ENCODE measurements at regions not wholly inside any gene's neighbourhood (a gene's known extent, or its start where the extent isn't known, plus 50 kb on each side); places are given as distances from the start of the nearest gene placed in this dataset.

- Histone ChIP-seq H3K27ac (ENCODE audit: low read depth in 2 of 2, low read length in 2 of 2) (no peak overlapping the region), H3K36me3 (ENCODE audit: control insufficient read depth in 2 of 3, insufficient read depth in 3 of 3, low read length in 3 of 3) (no peaks in the 10 kb centered on the region), H3K27me3 (ENCODE audit: control insufficient read depth, insufficient read depth, low read length) (no peaks in the 10 kb centered on the region), H3K9ac (ENCODE audit: low read length in 3 of 3) (no peak overlapping the region), H3K4me3 (ENCODE audit: low read length in 3 of 3) (no peak overlapping the region), H3K9me3 (ENCODE audit: control insufficient read depth in 2 of 3, insufficient read depth in 1 of 3, low read length in 3 of 3) (no peaks in the 10 kb centered on the region), H3K4me1 (ENCODE audit: control insufficient read depth in 2 of 3, insufficient read depth in 2 of 3, low read depth in 1 of 3, low read length in 3 of 3) (no peaks in the 10 kb centered on the region)
- FAIRE-seq, result no peak
- DNase-seq, result no peak
- TF ChIP-seq CTCF (IDR thresholded peaks at IDR 0.05; ENCODE audit: borderline replicate concordance, extremely low read depth, insufficient read depth), result no peak
- intact Hi-C loops (cut with DNase I), result no loop called here
Measured at GRCh38 chr10:94217411-94217810, 145.3 kb downstream of the NOC3L start.

GRCh38 chr10:94218493-94219183 is 144.1 kb downstream of the NOC3L start:
- Histone ChIP-seq H3K27me3 (ENCODE audit: control insufficient read depth, insufficient read depth, low read length) (no peaks in the 10 kb centered on the region), H3K9me3 (ENCODE audit: control insufficient read depth in 2 of 3, insufficient read depth in 1 of 3, low read length in 3 of 3) (no peaks in the 10 kb centered on the region), H3K36me3 (ENCODE audit: control insufficient read depth in 2 of 3, insufficient read depth in 3 of 3, low read length in 3 of 3) (no peaks in the 10 kb centered on the region), H3K9ac (ENCODE audit: low read length in 3 of 3) (no peak overlapping the region), H3K4me3 (ENCODE audit: low read length in 3 of 3) (no peak overlapping the region), H3K27ac (ENCODE audit: low read depth in 2 of 2, low read length in 2 of 2) (no peak overlapping the region), H3K4me1 (ENCODE audit: control insufficient read depth in 2 of 3, insufficient read depth in 2 of 3, low read depth in 1 of 3, low read length in 3 of 3) (no peaks in the 10 kb centered on the region)
- intact Hi-C loops (cut with DNase I), result no loop called here
- DNase-seq (no peak), FAIRE-seq (peak; percentile 97)
- no peak for TF ChIP-seq CTCF (IDR thresholded peaks at IDR 0.05; ENCODE audit: borderline replicate concordance, extremely low read depth, insufficient read depth)

- intact Hi-C loops (cut with DNase I), result no loop called here
- Histone ChIP-seq H3K4me3 (ENCODE audit: low read length in 3 of 3) (no peak overlapping the region), H3K9ac (ENCODE audit: low read length in 3 of 3) (no peak overlapping the region), H3K27me3 (ENCODE audit: control insufficient read depth, insufficient read depth, low read length) (no peaks in the 10 kb centered on the region), H3K9me3 (ENCODE audit: control insufficient read depth in 2 of 3, insufficient read depth in 1 of 3, low read length in 3 of 3) (no peaks in the 10 kb centered on the region), H3K4me1 (ENCODE audit: control insufficient read depth in 2 of 3, insufficient read depth in 2 of 3, low read depth in 1 of 3, low read length in 3 of 3) (no peaks in the 10 kb centered on the region), H3K36me3 (ENCODE audit: control insufficient read depth in 2 of 3, insufficient read depth in 3 of 3, low read length in 3 of 3) (no peaks in the 10 kb centered on the region), H3K27ac (ENCODE audit: low read depth in 2 of 2, low read length in 2 of 2) (no peak overlapping the region)
- DNase-seq, result no peak
- FAIRE-seq, result no peak
- no peak for TF ChIP-seq CTCF (IDR thresholded peaks at IDR 0.05; ENCODE audit: borderline replicate concordance, extremely low read depth, insufficient read depth)
Measured at GRCh38 chr10:94219829-94220228, 142.9 kb downstream of the NOC3L start.

- H3K4me1 ChIP-seq (ENCODE audit: control insufficient read depth in 2 of 3, insufficient read depth in 2 of 3, low read depth in 1 of 3, low read length in 3 of 3), result no peaks in the 10 kb centered on the region
- no peaks in the 10 kb centered on the region for H3K36me3 ChIP-seq (ENCODE audit: control insufficient read depth in 2 of 3, insufficient read depth in 3 of 3, low read length in 3 of 3)
- no peaks in the 10 kb centered on the region for H3K27me3 ChIP-seq (ENCODE audit: control insufficient read depth, insufficient read depth, low read length)
- no peak overlapping the region for H3K4me3 ChIP-seq (ENCODE audit: low read length in 3 of 3)
- intact Hi-C loops (cut with DNase I), result no loop called here
- no peak for TF ChIP-seq CTCF (IDR thresholded peaks at IDR 0.05; ENCODE audit: borderline replicate concordance, extremely low read depth, insufficient read depth)
- no peak for FAIRE-seq
- no peaks in the 10 kb centered on the region for H3K9me3 ChIP-seq (ENCODE audit: control insufficient read depth in 2 of 3, insufficient read depth in 1 of 3, low read length in 3 of 3)
- no peak overlapping the region for H3K9ac ChIP-seq (ENCODE audit: low read length in 3 of 3)
- H3K27ac ChIP-seq (ENCODE audit: low read depth in 2 of 2, low read length in 2 of 2), result no peak overlapping the region
- no peak for DNase-seq
Measured at GRCh38 chr10:94220717-94221116, 142.0 kb downstream of the NOC3L start.
